ENCODE measurements at regions not wholly inside any gene's neighbourhood (a gene's known extent, or its start where the extent isn't known, plus 50 kb on each side); places are given as distances from the start of the nearest gene placed in this dataset.

DNA sequence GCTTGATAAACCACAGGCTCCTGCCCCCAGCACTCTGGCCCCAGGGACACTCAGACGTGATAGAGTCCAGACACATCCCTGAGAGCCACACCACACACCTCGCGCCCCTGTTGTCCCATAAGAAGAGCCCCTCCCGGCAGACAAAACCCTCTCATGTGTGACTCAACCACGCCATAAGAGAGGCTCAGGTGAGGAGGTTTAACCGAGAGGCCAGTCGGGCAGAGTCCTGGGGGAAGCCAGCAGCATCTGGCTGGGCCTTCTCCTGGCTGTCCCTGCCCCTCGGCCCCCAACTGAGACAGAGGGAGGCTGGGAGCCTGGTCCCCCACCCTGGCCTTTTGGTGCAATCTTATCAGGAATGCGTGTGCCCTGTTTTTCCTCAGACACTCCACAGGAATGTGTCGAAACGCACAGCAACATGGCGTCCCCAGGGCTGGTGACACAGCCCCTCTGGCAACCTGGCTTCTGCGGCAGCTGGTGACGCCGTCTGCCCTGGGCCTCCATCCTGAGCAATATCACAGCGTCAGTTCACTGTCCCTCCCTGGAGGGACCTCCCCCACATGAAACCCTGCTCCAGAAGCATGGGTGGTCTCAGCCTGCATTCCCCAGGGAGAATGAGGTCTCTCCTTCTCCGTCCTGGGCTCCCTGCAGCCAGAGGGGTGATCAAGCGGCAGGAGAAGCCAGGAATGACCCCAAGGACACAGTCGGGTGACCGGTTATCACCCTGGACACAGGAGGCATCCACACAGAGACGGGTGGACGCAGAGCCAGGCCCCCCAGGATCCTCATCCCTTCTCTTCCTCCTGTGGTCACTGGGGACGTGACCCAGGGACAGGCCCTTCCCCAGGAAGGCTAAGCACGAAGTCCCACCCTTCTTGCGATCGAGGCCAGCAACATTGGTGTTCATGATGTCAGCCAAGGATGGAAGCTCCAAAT, 156.6 kb upstream of the AFDN start:
- TF ChIP-seq, protein P1, sequence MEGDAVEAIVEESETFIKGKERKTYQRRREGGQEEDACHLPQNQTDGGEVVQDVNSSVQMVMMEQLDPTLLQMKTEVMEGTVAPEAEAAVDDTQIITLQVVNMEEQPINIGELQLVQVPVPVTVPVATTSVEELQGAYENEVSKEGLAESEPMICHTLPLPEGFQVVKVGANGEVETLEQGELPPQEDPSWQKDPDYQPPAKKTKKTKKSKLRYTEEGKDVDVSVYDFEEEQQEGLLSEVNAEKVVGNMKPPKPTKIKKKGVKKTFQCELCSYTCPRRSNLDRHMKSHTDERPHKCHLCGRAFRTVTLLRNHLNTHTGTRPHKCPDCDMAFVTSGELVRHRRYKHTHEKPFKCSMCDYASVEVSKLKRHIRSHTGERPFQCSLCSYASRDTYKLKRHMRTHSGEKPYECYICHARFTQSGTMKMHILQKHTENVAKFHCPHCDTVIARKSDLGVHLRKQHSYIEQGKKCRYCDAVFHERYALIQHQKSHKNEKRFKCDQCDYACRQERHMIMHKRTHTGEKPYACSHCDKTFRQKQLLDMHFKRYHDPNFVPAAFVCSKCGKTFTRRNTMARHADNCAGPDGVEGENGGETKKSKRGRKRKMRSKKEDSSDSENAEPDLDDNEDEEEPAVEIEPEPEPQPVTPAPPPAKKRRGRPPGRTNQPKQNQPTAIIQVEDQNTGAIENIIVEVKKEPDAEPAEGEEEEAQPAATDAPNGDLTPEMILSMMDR (IDR thresholded peaks at IDR 0.05): no peak
- no peak for TF ChIP-seq POLR2A (IDR thresholded peaks at IDR 0.05)
